SJCRH30 (cell line): ENCODE measurements at regions not wholly inside any gene's neighbourhood (a gene's known extent, or its start where the extent isn't known, plus 50 kb on each side); places are given as distances from the start of the nearest gene placed in this dataset.
A peak's percentile ranks its signal among the peaks of the same experiment; 100 is the strongest.
"Not testable (repeated sequence)": the region's sequence is repeated elsewhere in the genome, so short reads cannot be mapped to it uniquely, and the experiment has no call there.

Experiments used
- DNase-seq, 2 experiments: peaks; one replicate each; pipeline ENCODE4 v3.0.0-alpha.2; 2015 to 2020
- H3K27ac ChIP-seq: fragments of 250-450 bp; sonication (Bioruptor Pico); 2 replicates; pipeline ENCODE4 v1.5.1; 2020; ENCODE audit warnings: mild to moderate bottlenecking, moderate library complexity
- H3K27me3 ChIP-seq: fragments of 250-450 bp; sonication (Bioruptor Pico); 2 replicates; pipeline ENCODE4 v1.5.1; 2020; ENCODE audit warnings: mild to moderate bottlenecking, moderate library complexity
- H3K36me3 ChIP-seq: fragments of 250-450 bp; sonication (Bioruptor Pico); 2 replicates; pipeline ENCODE4 v1.5.1; 2020; ENCODE audit warnings: mild to moderate bottlenecking, moderate library complexity
- H3K4me1 ChIP-seq: fragments of 250-450 bp; sonication (Bioruptor Pico); 2 replicates; pipeline ENCODE4 v1.5.1; 2020; ENCODE audit warnings: mild to moderate bottlenecking, moderate library complexity
- H3K4me3 ChIP-seq: fragments of 250-450 bp; sonication (Bioruptor Pico); 2 replicates; pipeline ENCODE4 v1.5.1; 2020; ENCODE audit warnings: mild to moderate bottlenecking, moderate library complexity
- H3K9me3 ChIP-seq: fragments of 250-450 bp; sonication (Bioruptor Pico); replicated peaks from 2 replicates; pipeline ENCODE4 v1.5.1; 2020; ENCODE audit warnings: mild to moderate bottlenecking, moderate library complexity

- no peaks in the 10 kb centered on the region for H3K4me1 ChIP-seq
- H3K4me3 ChIP-seq = no peak overlapping the region
- no peak overlapping the region for H3K27ac ChIP-seq
- no peak for DNase-seq
- H3K27me3 ChIP-seq = no peaks in the 10 kb centered on the region
- no peaks in the 10 kb centered on the region for H3K9me3 ChIP-seq
- no peaks in the 10 kb centered on the region for H3K36me3 ChIP-seq
These were observed 233.5 kb upstream of the SGK1 start for GRCh38 chr6:134551245-134551960.

DNA sequence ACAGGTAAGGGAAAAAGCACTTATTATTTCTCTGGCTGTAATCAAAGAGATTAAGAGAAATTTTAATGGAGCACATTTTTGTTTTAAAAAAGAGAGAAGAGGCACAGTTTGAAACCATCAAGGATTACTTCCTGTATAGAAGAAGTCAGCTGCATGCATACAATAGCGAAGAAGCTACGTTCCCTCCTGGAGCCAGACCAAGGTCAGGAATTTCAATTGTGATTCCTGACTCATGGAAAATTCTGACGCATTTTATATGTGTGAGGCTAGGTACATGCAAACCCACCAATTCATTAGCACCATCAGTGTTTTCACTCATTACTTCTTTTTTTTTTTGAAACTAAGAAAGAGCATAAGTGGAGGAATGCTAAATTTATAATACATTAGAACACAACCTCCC, 232.7 kb upstream of the SGK1 start:
- Histone ChIP-seq H3K4me3 (no peak overlapping the region), H3K9me3 (no peaks in the 10 kb centered on the region), H3K27ac (no peak overlapping the region), H3K36me3 (no peaks in the 10 kb centered on the region), H3K4me1 (no peaks in the 10 kb centered on the region), H3K27me3 (no peaks in the 10 kb centered on the region)
- no peak for DNase-seq

- H3K4me1 ChIP-seq = no peaks in the 10 kb centered on the region
- no peak overlapping the region for H3K4me3 ChIP-seq
- no peaks in the 10 kb centered on the region for H3K9me3 ChIP-seq
- no peak overlapping the region for H3K27ac ChIP-seq
- no peaks in the 10 kb centered on the region for H3K27me3 ChIP-seq
- no peaks in the 10 kb centered on the region for H3K36me3 ChIP-seq
- no peak for DNase-seq
These were observed 231.9 kb upstream of the SGK1 start for GRCh38 chr6:134549854-134550253.

DNA sequence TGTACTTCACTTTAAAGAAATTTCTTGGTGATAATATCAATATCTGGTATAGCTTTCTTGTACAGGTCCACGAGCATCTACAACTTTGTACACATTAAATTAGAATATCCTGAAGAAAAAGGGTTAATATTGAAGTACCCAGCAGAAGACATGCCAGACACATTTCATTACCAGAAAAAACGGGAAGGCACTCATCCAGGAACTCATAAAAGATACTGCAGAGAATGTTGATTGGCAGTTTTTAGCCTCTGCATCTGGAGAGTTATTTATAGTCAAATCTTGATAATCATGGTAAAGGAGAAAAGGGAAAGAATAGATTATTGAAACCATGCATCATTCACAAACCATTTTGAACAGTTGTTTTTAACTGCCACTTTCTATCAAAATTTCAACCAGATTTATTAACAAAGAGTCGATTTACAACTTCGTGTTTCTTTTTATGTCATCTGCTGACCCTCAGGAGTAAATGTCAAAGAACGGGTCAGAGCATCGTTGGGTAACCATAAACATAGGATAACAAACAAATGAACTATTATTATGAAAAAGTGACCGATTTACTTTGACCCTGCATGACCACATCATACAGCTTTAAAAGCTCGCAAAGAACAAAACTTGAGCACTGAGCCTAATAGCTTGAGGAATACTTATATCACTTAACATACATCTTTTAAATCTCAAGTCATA, 229.2 kb upstream of the SGK1 start:
- no peaks in the 10 kb centered on the region for H3K9me3 ChIP-seq
- no peak overlapping the region for H3K4me3 ChIP-seq
- DNase-seq = no peak
- H3K36me3 ChIP-seq = no peaks in the 10 kb centered on the region
- H3K27me3 ChIP-seq = no peaks in the 10 kb centered on the region
- no peaks in the 10 kb centered on the region for H3K4me1 ChIP-seq
- no peak overlapping the region for H3K27ac ChIP-seq

DNA sequence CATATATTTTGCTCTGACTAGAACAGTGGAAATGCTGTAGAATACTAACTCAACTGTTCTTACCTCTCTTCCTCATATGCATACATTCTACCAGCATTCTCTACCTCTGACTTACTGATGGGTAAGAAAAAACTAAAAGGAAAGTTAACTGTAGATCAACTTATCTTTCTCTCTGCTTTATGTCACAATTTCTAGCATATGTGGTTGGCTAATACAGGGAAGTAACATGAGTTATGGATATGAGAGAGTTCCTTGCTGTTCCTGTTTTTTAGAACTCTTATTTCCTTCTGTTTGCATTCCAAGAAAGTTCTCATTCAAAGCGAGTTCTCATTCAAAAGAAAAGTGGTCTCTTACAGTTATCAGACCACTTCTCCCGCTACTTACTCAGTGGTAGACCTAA, 226.8 kb upstream of the SGK1 start:
- Histone ChIP-seq H3K27ac (no peak overlapping the region), H3K9me3 (no peaks in the 10 kb centered on the region), H3K27me3 (no peaks in the 10 kb centered on the region), H3K4me1 (no peaks in the 10 kb centered on the region), H3K36me3 (no peaks in the 10 kb centered on the region), H3K4me3 (no peak overlapping the region)
- DNase-seq = no peak

GRCh38 chr6:134543128-134543527, 225.2 kb upstream of the SGK1 start:
- no peak overlapping the region for H3K4me3 ChIP-seq
- no peak for DNase-seq
- no peaks in the 10 kb centered on the region for H3K27me3 ChIP-seq
- no peaks in the 10 kb centered on the region for H3K9me3 ChIP-seq
- no peak overlapping the region for H3K27ac ChIP-seq
- no peaks in the 10 kb centered on the region for H3K4me1 ChIP-seq
- H3K36me3 ChIP-seq = no peaks in the 10 kb centered on the region

DNA sequence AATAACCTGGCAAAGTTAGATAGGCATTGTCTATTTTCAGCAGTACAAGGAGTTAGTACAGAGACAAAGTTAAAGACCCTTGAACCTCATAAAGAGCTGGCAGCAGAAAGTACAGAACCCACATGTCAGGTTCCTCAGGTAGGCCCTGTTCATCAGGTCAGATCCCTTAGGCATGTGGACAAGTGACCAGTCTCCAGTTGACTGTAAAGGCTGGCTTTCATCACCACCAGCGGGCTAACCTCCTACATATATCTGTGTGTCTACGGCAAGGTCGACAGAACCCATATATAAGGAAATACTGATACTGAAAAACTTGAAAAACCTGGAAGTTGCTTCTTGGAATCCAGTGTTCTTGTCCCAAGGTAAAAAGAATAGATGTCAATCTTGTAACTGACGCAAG, 223.1 kb upstream of the SGK1 start:
- Histone ChIP-seq H3K9me3 (no peaks in the 10 kb centered on the region), H3K36me3 (no peaks in the 10 kb centered on the region)

DNA sequence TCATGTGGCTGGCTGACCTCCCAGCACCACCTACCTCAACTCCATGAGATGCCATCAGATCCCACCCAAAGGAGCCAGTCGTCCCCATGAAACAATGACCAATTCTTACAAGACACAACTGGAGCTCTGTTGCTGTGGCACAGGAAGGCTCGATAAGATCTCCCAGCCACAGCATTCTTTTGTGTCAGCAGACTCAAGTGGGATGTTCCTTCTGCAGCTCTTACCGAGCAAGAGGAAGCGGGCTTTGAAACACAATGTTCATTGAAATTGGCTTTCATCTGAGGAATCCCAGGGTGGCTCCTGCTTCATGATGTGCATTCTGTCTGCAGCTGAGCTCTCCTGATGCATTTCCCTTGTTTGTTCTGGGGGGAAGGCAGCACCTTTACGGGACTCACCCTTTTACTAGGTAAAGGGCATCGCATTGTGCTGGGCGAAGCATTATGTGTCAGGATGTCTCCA, 222.0 kb upstream of the SGK1 start:
- no peaks in the 10 kb centered on the region for H3K36me3 ChIP-seq
- no peak overlapping the region for H3K27ac ChIP-seq
- H3K4me3 ChIP-seq = no peak overlapping the region
- no peaks in the 10 kb centered on the region for H3K9me3 ChIP-seq
- no peaks in the 10 kb centered on the region for H3K4me1 ChIP-seq
- no peaks in the 10 kb centered on the region for H3K27me3 ChIP-seq
- DNase-seq = peak; percentile 5 to 23

More for the DNA sequence above, 223.1 kb upstream of the SGK1 start:
- Histone ChIP-seq H3K4me1 (no peaks in the 10 kb centered on the region), H3K4me3 (no peak overlapping the region), H3K27ac (no peak overlapping the region), H3K27me3 (no peaks in the 10 kb centered on the region)
- DNase-seq = no peak

DNA sequence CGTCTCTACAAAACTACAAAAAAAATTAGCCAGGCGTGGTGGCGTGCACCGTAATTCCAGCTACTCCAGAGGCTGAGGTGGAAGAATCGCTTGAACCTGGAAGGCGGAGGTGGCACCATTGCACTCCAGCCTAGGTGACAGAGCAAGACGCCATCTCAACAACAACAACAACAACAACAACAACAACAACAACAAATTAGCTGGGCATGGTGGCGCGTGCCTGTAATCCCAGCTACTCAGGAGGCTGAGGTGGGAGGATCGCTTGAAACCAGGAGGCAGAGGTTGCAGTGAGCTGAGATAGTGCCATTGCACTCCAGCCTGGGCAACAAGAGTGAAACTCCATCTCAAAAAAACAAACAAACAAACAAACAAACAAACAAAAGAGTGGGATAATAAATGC, 219.9 kb upstream of the SGK1 start:
- DNase-seq, H3K27me3 ChIP-seq, H3K36me3 ChIP-seq, H3K4me1 ChIP-seq, H3K9me3 ChIP-seq, H3K27ac ChIP-seq, H3K4me3 ChIP-seq: not testable (repeated sequence)

DNA sequence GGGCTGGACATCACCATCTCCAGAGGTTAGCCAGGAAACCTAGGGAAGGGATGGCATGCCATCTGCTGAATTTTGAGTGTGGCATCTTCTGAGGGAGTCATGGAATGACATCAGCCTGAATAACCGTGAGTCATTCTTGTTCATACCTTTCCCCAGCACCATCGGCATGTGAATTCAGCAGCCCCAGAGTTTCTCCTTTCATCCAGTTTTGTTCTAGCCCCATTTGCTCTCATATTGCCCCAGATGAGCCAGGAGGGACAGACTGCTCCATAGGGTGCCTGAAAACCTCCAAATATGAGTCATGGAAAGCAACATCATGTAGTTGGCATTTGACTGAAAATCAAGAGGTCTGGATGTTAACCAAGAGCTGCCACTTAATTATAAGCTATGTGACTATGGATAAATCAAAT, 219.2 kb upstream of the SGK1 start:
- DNase-seq = no peak
- H3K9me3 ChIP-seq = no peaks in the 10 kb centered on the region
- H3K27ac ChIP-seq = no peak overlapping the region
- no peaks in the 10 kb centered on the region for H3K27me3 ChIP-seq
- H3K4me1 ChIP-seq = no peaks in the 10 kb centered on the region
- H3K4me3 ChIP-seq = no peak overlapping the region
- H3K36me3 ChIP-seq = no peaks in the 10 kb centered on the region

- Histone ChIP-seq H3K27me3 (no peaks in the 10 kb centered on the region), H3K36me3 (no peaks in the 10 kb centered on the region)
These were observed 217.9 kb upstream of the SGK1 start for GRCh38 chr6:134535831-134536230.

GRCh38 chr6:134534708-134535149, 216.8 kb upstream of the SGK1 start:
- no peak for DNase-seq
- Histone ChIP-seq H3K36me3 (no peaks in the 10 kb centered on the region), H3K9me3 (no peaks in the 10 kb centered on the region), H3K27ac (no peak overlapping the region), H3K27me3 (no peaks in the 10 kb centered on the region), H3K4me3 (no peak overlapping the region), H3K4me1 (no peaks in the 10 kb centered on the region)

More at GRCh38 chr6:134535831-134536230, 217.9 kb upstream of the SGK1 start:
- Histone ChIP-seq H3K27ac (no peak overlapping the region), H3K4me1 (no peaks in the 10 kb centered on the region), H3K9me3 (no peaks in the 10 kb centered on the region), H3K4me3 (no peak overlapping the region)
- DNase-seq = no peak

DNA sequence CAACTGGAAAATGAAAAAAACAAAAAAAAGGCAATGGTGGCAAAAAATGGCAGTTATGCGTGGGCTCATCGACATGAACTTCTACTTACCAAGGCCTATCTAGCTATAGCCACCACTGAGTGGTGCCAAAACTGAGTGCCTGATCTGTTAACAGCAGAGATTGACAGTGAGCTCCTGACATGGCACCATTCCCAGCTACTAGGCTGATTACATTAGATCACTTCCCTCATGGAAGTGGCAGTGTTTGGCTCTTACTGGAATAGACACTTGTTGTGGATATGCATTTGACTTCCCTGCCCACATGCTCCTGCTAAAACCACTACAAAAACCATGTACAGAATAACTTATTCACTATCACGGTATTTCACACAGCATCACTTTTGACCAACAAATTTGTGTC, 216.1 kb upstream of the SGK1 start:
- DNase-seq = no peak

DNA sequence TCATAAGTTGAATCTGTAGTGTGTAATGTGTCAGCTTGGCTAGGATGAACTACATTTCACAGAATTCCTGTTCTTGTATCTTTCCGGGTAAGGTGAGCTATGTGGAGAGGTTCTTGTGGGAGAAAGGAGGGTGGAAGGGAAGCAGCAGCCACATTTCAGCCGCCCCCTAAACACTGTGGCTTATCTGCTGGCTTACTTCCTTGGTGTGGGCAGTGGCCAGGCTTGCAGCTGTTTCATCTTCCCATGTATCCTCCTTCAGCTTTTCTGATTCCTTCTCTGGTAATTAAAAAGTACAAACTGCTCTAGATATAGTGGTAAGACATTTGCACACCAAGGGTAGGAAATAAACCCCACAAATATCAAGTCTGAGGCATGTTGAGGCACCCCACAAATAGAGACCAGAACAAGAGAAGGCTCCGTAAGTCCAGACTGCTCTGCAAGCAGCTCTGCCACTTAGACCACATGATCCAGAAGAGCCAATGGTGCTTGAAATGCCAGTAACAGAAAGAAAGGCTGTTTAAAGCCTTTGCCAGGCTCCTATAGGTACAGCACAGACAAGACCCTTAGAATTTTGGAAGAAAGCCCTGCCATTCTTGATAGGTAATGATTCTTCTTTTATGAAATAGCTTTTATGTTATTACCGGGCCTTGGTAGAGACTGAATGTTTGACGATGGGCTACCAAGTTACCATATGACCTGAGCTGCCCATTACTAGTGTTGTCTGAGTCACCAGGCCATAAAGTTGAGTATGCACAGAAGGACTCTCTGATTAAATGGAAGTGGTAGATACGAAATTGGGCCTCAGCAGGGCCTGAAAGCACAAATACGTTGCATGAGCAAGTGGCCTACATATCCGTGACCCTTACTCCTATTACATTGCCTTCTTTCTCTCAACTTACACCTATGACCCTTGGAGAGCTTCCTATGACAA, 215.0 kb upstream of the SGK1 start:
- Histone ChIP-seq H3K4me1 (no peaks in the 10 kb centered on the region), H3K9me3 (no peaks in the 10 kb centered on the region), H3K4me3 (no peak overlapping the region), H3K27ac (no peak overlapping the region), H3K27me3 (no peaks in the 10 kb centered on the region), H3K36me3 (no peaks in the 10 kb centered on the region)
- peak in 1 of 2 experiments; percentile 8 for DNase-seq

More for the DNA sequence above, 216.1 kb upstream of the SGK1 start:
- Histone ChIP-seq H3K27ac (no peak overlapping the region), H3K4me1 (no peaks in the 10 kb centered on the region), H3K4me3 (no peak overlapping the region), H3K27me3 (no peaks in the 10 kb centered on the region), H3K9me3 (no peaks in the 10 kb centered on the region), H3K36me3 (no peaks in the 10 kb centered on the region)

- no peaks in the 10 kb centered on the region for H3K36me3 ChIP-seq
- H3K27me3 ChIP-seq = no peaks in the 10 kb centered on the region
- no peaks in the 10 kb centered on the region for H3K9me3 ChIP-seq
- DNase-seq = no peak
- H3K27ac ChIP-seq = no peak overlapping the region
- no peak overlapping the region for H3K4me3 ChIP-seq
- no peaks in the 10 kb centered on the region for H3K4me1 ChIP-seq
These were observed 213.7 kb upstream of the SGK1 start for GRCh38 chr6:134531611-134532010.
